Choroid plexus epithelial cell (primary cell): ENCODE measurements at regions not wholly inside any gene's neighbourhood (a gene's known extent, or its start where the extent isn't known, plus 50 kb on each side); places are given as distances from the start of the nearest gene placed in this dataset.

Source experiments
- DNase-seq: peaks from one replicate; pipeline ENCODE4 v3.0.0-alpha.2; 2010; ENCODE audit warnings: low read depth
- H3K4me3 ChIP-seq: 2 replicates; pipeline ENCODE4 v1.5.1; 2011; ENCODE audit warnings: low read depth, mild to moderate bottlenecking, control low read depth, low read length, moderate library complexity
- CTCF ChIP-seq: conservative IDR thresholded peaks from 2 replicates; pipeline ENCODE4 v1.5.1; 2011; ENCODE audit warnings: low read depth, mild to moderate bottlenecking, control low read depth, inconsistent platforms, low read length, moderate library complexity

- TF ChIP-seq CTCF = no peak
- peak; percentile 22 for DNase-seq
- H3K4me3 ChIP-seq = no peak overlapping the region
Measured at GRCh38 chr12:124502379-124502778, 65.0 kb downstream of the NCOR2 start.

GRCh38 chr12:124501827-124502226, 65.6 kb downstream of the NCOR2 start:
- TF ChIP-seq CTCF = no peak
- no peak overlapping the region for H3K4me3 ChIP-seq
- peak; percentile 72 for DNase-seq

- DNase-seq = no peak
- TF ChIP-seq CTCF = no peak
- no peak overlapping the region for H3K4me3 ChIP-seq
Measured at GRCh38 chr12:124501112-124501561, 66.3 kb downstream of the NCOR2 start.

GRCh38 chr12:124499898-124500244, 67.5 kb downstream of the NCOR2 start:
- no peak overlapping the region for H3K4me3 ChIP-seq
- TF ChIP-seq CTCF = no peak
- DNase-seq = no peak

GRCh38 chr12:124499190-124499753, 68.1 kb downstream of the NCOR2 start:
- peak; percentile 38 for DNase-seq
- H3K4me3 ChIP-seq = no peak overlapping the region
- TF ChIP-seq CTCF = peak; percentile 53

- no peak for TF ChIP-seq CTCF
- peak; percentile 91 for DNase-seq
Measured at GRCh38 chr12:124498275-124499189, 68.9 kb downstream of the NCOR2 start.

More at GRCh38 chr12:124498275-124499189, 68.9 kb downstream of the NCOR2 start:
- no peak overlapping the region for H3K4me3 ChIP-seq
